AG04450 (cell line): ENCODE measurements at regions not wholly inside any gene's neighbourhood (a gene's known extent, or its start where the extent isn't known, plus 50 kb on each side); places are given as distances from the start of the nearest gene placed in this dataset.
"Not testable (repeated sequence)": the region's sequence is repeated elsewhere in the genome, so short reads cannot be mapped to it uniquely, and the experiment has no call there.

Experiments used
- CTCF ChIA-PET: fragments of 300-600, 350-600 bp; formaldehyde crosslinking; extraction: SDS; loops from one replicate; lab custom pipeline; 2022; ENCODE audit warnings: antibody characterized with exemption, inconsistent platforms; lab: Charles Lee
- POLR2A ChIA-PET: fragments of 350-600 bp; formaldehyde crosslinking; extraction: SDS; loops from one replicate; lab custom pipeline; 2021; ENCODE audit warnings: antibody characterized with exemption, inconsistent platforms; lab: Yijun Ruan, JAX
- DNase-seq: peaks from one replicate; pipeline ENCODE4 v3.0.0-alpha.2; 2011; ENCODE audit warnings: low read depth, low spot score
- H3K27ac ChIP-seq: one replicate; pipeline ENCODE4 v1.5.1; 2012; ENCODE audit warnings: low read depth, low read length, control low read depth
- H3K27me3 ChIP-seq: one replicate; pipeline ENCODE4 v1.6.0; 2012; ENCODE audit warnings: low read length; ENCODE audit not compliant: control insufficient read depth, insufficient read depth
- H3K4me3 ChIP-seq: 2 replicates; pipeline ENCODE4 v1.5.1; 2011; ENCODE audit warnings: mild to moderate bottlenecking, low read depth, low read length, control low read depth
- H3K9me3 ChIP-seq: 2 replicates; pipeline ENCODE4 v1.5.1; 2012; ENCODE audit warnings: low read length; ENCODE audit not compliant: control insufficient read depth, insufficient read depth
- TF ChIP-seq, protein P1 (sequence below): IDR thresholded peaks from 2 replicates; pipeline ENCODE4 v1.5.1; 2011; ENCODE audit warnings: low read depth, low read length, control low read depth, inconsistent platforms

DNA sequence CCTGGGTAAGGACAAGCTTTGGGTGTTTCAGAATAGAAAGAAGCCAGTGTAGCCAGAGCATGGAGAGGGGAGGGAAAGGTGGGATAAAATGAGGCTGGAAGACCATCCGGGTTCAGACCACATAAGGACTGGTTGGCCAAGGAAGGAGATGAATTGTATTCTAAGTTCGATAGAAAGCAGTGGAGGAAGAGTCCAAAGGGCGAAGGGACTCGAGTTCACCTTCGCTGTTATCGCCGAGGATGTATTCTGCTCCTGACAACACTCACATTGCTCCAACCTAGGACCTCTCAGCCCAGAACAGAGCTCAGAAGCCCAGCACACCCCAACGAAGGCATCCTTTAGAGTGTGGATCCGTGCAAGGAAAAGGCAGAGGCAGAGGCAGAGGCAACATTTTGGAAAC, 133.1 kb upstream of the EPB41L4A start:
- ChIA-PET CTCF (interaction anchor here (0.6 to 15.0 kb wide), 18 partner anchors 9 to 1058 kb away, joined by 3 to 334 read pairs (median 5); partner anchors contain the start of gene APC), POLR2A (no interaction called here)
- Histone ChIP-seq H3K9me3 (no peaks in the 10 kb centered on the region), H3K4me3 (no peak overlapping the region), H3K27me3 (peaks cover 4% of the 10 kb centered on the region), H3K27ac (no peak overlapping the region)
- no peak for DNase-seq
- TF ChIP-seq, protein P1, sequence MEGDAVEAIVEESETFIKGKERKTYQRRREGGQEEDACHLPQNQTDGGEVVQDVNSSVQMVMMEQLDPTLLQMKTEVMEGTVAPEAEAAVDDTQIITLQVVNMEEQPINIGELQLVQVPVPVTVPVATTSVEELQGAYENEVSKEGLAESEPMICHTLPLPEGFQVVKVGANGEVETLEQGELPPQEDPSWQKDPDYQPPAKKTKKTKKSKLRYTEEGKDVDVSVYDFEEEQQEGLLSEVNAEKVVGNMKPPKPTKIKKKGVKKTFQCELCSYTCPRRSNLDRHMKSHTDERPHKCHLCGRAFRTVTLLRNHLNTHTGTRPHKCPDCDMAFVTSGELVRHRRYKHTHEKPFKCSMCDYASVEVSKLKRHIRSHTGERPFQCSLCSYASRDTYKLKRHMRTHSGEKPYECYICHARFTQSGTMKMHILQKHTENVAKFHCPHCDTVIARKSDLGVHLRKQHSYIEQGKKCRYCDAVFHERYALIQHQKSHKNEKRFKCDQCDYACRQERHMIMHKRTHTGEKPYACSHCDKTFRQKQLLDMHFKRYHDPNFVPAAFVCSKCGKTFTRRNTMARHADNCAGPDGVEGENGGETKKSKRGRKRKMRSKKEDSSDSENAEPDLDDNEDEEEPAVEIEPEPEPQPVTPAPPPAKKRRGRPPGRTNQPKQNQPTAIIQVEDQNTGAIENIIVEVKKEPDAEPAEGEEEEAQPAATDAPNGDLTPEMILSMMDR, result no peak

DNA sequence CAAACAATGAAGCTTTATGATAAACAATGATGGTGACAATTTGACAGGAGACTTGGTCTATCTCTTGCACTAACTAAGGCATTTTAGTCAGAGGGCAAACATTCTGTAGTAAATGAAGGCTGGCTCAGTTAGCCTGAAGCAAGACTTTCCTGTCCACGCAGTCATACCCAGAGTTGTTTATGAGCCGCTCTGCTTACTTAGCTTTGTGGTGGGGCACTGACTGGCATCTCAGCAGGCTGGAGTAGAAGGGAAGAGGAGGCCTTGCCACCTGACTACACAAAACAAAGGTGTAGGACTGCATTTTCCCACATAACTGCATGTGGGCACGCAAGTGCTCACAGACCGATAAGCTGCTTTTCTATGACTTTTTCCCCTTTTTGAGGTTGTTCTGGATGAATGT, 133.7 kb upstream of the EPB41L4A start:
- TF ChIP-seq, protein P1, result no peak
- ChIA-PET CTCF (interaction anchor here (0.6 to 15.0 kb wide), 15 partner anchors 9 to 1057 kb away, joined by 3 to 334 read pairs (median 5); partner anchors contain the start of gene APC), POLR2A (no interaction called here)

DNA sequence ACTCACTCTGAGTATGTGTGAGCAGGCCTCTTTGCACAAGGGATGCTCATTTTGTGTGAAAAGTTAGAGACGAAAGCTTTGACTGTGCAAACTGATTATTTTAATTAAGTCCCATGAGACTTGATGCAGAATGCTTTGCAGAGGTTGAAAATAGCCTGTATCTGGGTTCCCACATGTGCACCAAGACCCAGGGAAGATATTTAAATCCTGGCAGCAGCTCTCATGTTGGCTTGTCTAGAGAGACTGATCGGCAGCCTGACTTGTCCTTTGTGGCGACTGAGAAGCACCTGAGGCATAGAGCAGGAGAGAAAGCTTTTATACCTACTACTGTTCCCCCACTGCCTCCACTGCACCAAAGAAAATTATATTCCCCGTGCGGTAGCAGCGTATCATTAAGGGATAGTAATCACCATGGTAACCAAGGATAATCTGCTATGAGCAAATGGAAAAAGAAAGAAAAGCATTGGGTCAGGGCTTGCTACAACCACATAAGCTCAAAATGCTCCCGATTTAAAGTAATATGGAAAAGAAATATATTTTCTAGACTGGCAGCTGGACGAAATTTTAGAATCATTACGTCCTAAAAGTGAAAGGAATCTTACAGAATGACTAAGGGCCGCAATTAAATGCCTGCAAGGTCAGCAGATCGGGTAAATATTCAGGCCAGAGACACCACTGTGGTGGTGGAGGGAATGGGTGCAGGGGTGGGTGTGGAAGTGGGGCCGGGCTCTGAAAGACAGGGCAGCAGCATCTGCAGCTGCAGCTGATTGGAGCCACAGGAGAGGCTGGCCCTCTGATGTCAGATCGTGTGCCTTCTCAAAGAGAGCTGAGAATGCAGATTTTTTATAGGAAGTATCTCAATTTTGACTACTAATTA, 135.3 kb upstream of the EPB41L4A start:
- H3K4me3 ChIP-seq, result no peak overlapping the region
- peaks cover 4% of the 10 kb centered on the region for H3K27me3 ChIP-seq
- no peak overlapping the region for H3K27ac ChIP-seq
- no peak for DNase-seq
- ChIA-PET CTCF (interaction anchor here (0.9 to 15.0 kb wide), 3 partner anchors 204 to 1052 kb away, joined by 3 to 334 read pairs (median 4); no protein-coding TSS in a partner anchor), POLR2A (no interaction called here)
- TF ChIP-seq, protein P1, result no peak
- H3K9me3 ChIP-seq, result no peaks in the 10 kb centered on the region

More for the DNA sequence above, 133.7 kb upstream of the EPB41L4A start:
- DNase-seq, result no peak
- Histone ChIP-seq H3K4me3 (no peak overlapping the region), H3K9me3 (no peaks in the 10 kb centered on the region), H3K27ac (no peak overlapping the region), H3K27me3 (peaks cover 4% of the 10 kb centered on the region)

DNA sequence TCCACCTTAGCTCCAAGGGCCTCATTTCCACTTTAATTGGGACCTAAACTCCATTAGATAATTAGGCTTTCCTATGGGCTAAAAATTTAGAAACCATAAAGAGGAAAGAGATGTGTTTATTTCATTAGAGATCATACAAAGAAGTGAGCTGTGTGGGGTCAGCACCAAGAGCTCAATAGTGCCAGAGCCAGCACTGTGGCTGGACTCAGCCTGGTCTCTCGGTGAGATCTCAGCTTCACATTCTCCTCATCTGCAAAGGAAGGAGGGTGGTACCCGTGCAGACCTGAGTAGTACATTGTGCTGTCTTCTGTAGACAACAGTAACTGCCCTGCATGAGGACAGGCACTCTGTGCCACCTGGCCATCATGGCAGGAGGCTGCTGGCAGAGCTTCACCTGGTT, 136.1 kb upstream of the EPB41L4A start:
- TF ChIP-seq, protein P1, result no peak
- CTCF ChIA-PET, result interaction anchor here (1.0 to 15.0 kb wide), 2 partner anchors 203 to 293 kb away, joined by 4 to 334 read pairs; no protein-coding TSS in a partner anchor
- Histone ChIP-seq H3K9me3 (no peaks in the 10 kb centered on the region), H3K4me3 (no peak overlapping the region), H3K27me3 (peaks cover under 1% of the 10 kb centered on the region), H3K27ac (no peak overlapping the region)
- no peak for DNase-seq
- POLR2A ChIA-PET, result no interaction called here

DNA sequence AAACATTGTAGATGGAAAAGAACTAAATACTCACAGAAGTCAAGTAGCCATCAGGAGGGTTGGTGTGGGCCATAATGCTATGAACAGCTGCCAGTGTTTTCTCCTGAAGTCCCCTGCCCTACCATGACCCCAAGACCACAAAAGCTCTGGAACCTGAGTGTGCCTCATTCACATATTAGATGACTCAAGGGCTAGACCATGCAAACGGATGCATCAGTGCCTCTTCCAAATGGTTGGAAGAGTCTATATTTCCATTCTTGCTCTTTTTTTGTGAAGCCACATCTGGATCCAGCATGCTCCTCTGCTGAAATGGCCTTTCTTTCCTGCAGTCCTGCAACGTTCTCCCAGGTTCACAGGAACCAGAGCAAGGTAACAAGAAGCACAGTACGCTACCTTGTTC, 136.6 kb upstream of the EPB41L4A start:
- ChIA-PET POLR2A (no interaction called here), CTCF (interaction anchor here (0.9 to 15.0 kb wide), 2 partner anchors 202 to 293 kb away, joined by 3 to 334 read pairs; no protein-coding TSS in a partner anchor)
- TF ChIP-seq, protein P1, result no peak
- DNase-seq, result no peak
- Histone ChIP-seq H3K27me3 (no peaks in the 10 kb centered on the region), H3K9me3 (no peaks in the 10 kb centered on the region), H3K27ac (no peak overlapping the region), H3K4me3 (no peak overlapping the region)

DNA sequence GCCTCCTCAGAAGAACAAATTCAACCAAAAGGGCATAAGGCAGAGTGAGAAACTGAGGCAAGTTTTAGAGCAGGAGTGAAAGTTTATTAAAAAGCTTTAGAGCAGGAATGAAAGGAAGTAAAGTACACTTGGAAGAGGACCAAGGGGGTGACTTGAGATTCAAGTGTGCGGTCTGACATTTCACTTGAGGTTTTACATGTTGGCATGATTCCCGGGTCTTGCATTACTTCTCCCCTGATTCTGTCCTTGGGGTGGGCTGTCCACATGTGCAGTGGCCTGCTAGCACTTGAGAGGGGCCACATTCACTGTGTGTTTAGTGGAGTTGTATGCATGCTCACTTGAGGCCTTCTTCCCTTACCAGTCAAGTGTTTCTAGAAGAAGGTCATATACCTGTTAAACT, 140.4 kb upstream of the EPB41L4A start:
- CTCF ChIA-PET, result interaction anchor here (1.4 to 15.0 kb wide), 2 partner anchors 199 to 289 kb away, joined by 5 to 334 read pairs; no protein-coding TSS in a partner anchor
- POLR2A ChIA-PET, DNase-seq: not testable (repeated sequence)

More for the DNA sequence above, 140.4 kb upstream of the EPB41L4A start:
- not testable (repeated sequence) for H3K27ac ChIP-seq, H3K4me3 ChIP-seq, H3K27me3 ChIP-seq, H3K9me3 ChIP-seq
